Liver (tissue), 2 donors: ENCODE measurements at regions not wholly inside any gene's neighbourhood (a gene's known extent, or its start where the extent isn't known, plus 50 kb on each side); places are given as distances from the start of the nearest gene placed in this dataset.

Source experiments
- MAX ChIP-seq: IDR thresholded peaks from 2 replicates; pipeline ENCODE4 v1.6.1; 2016; ENCODE audit warnings: antibody characterized with exemption
- TF ChIP-seq, protein P1 (sequence below): fragments of 150-350 bp; IDR thresholded peaks from 2 replicates; pipeline ENCODE4 v1.5.1; 2017; ENCODE audit warnings: improper control_type of control experiment, low read depth, low read length; ENCODE audit not compliant: missing input control
- TF ChIP-seq, protein P2 (sequence below): IDR thresholded peaks from 2 replicates; pipeline ENCODE4 v1.6.1; 2016; ENCODE audit warnings: antibody characterized with exemption, mild to moderate bottlenecking
- donor health status: healthy.

DNA sequence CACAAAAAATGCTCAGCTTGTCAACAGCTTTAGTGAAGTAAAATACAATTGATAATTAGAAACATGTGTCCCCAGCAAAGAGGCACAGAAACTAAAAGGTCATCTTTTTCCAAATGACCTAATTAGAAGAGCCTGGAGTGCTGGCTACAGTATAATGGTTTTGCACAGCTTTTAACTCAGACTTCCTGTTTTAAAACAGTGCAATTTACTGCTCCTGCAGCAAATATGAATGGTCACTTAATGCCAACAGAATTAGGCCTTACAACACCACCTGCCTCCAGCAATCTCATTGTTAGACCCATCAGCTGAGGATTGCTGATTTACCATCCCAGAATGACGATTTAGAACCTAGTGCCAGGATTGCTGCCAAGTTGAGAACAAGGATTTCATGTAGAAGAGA is 239.3 kb downstream of the CETN3 start:
- TF ChIP-seq, protein P1, sequence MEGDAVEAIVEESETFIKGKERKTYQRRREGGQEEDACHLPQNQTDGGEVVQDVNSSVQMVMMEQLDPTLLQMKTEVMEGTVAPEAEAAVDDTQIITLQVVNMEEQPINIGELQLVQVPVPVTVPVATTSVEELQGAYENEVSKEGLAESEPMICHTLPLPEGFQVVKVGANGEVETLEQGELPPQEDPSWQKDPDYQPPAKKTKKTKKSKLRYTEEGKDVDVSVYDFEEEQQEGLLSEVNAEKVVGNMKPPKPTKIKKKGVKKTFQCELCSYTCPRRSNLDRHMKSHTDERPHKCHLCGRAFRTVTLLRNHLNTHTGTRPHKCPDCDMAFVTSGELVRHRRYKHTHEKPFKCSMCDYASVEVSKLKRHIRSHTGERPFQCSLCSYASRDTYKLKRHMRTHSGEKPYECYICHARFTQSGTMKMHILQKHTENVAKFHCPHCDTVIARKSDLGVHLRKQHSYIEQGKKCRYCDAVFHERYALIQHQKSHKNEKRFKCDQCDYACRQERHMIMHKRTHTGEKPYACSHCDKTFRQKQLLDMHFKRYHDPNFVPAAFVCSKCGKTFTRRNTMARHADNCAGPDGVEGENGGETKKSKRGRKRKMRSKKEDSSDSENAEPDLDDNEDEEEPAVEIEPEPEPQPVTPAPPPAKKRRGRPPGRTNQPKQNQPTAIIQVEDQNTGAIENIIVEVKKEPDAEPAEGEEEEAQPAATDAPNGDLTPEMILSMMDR = no peak
- TF ChIP-seq, protein P2, sequence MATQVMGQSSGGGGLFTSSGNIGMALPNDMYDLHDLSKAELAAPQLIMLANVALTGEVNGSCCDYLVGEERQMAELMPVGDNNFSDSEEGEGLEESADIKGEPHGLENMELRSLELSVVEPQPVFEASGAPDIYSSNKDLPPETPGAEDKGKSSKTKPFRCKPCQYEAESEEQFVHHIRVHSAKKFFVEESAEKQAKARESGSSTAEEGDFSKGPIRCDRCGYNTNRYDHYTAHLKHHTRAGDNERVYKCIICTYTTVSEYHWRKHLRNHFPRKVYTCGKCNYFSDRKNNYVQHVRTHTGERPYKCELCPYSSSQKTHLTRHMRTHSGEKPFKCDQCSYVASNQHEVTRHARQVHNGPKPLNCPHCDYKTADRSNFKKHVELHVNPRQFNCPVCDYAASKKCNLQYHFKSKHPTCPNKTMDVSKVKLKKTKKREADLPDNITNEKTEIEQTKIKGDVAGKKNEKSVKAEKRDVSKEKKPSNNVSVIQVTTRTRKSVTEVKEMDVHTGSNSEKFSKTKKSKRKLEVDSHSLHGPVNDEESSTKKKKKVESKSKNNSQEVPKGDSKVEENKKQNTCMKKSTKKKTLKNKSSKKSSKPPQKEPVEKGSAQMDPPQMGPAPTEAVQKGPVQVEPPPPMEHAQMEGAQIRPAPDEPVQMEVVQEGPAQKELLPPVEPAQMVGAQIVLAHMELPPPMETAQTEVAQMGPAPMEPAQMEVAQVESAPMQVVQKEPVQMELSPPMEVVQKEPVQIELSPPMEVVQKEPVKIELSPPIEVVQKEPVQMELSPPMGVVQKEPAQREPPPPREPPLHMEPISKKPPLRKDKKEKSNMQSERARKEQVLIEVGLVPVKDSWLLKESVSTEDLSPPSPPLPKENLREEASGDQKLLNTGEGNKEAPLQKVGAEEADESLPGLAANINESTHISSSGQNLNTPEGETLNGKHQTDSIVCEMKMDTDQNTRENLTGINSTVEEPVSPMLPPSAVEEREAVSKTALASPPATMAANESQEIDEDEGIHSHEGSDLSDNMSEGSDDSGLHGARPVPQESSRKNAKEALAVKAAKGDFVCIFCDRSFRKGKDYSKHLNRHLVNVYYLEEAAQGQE = no peak
- TF ChIP-seq MAX = no peak
